ENCODE measurements at regions not wholly inside any gene's neighbourhood (a gene's known extent, or its start where the extent isn't known, plus 50 kb on each side); places are given as distances from the start of the nearest gene placed in this dataset.

DNA sequence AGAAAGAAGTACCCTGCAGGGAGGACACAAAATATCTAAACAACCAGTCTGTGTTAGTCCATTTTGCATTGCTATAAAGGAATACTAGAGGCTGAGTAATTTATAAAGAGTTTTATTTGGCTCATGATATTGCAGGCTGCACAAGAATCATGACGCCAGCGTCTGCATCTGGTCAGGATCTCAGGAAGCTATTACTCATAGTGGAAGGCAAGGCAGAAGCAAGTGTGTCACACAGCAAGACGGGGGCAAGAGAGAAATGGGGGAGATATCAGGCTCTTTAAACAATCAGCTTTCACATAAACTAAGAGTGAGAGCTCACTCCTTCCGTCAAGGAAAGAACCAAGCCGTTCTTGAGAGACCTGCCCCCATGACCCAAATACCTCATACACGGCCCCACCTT lies 614.8 kb downstream of the ZIC1 start:
- DNase-seq (ENCODE audit: low spot score) = no peak

DNA sequence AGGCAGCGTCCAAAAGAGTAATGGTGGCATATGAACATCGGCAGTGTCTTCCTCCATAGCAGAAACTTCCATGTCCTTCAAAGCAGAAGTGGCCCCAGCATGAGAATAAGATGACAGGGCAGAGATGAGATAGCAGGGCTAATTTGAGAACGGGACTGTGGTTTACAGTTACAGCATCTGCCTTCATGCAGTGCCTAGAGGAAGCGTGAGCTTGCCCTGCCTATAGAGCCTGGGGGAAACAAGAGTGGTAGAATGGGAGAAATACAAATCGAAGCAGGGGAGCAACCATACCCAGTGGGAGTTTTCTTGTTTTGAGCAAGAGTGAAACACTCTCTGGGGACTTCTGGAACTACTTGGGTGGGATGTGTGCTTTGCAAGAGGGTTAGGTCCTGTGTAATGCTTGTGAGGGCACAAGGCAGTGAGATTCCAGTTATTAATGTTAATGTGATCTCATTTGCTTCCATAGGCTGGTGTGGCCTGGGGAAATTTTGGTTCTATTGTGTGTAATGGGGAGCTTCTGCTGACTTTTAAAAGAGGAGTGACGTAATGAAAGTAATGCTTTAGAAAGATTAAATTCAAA lies 616.9 kb downstream of the ZIC1 start:
- DNase-seq (ENCODE audit: low spot score) = no peak

DNA sequence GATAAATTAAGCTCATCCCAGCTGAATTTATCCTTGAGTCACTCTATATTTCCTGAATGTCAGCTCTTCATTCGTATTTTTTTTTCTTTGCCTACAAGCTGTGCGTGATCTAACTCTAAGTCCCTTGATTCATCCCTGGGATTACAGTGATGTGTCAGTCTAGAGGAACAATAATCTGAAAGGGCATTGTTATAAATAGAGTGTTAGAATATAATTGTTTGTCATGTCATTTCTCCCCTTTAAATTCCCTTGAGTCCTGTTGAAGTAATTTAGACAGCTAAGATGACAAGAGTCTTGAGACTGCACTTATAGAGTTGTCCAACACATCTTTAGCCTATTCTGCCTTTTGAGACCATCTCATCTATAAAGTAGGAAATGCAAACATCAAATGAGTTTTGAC lies 621.8 kb downstream of the ZIC1 start:
- no peak for DNase-seq (ENCODE audit: low spot score)

DNA sequence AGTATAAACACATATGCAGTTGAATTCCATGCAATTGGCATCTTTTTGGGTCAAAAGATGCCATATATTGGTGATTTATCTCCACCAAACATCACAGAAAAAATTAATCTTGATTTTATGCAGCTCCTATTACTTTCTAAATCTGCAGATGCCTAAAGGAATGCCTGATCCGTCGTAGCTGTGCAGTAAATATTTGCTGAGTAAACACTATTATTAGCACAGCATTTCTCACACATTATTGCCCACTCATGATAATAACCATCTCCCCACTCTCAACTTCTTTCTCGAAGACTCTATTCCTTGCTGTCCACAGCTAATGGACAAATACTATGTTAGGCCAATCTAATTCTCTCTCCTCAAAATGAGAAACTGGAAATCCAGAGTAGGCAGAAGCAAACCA lies 625.2 kb downstream of the ZIC1 start:
- DNase-seq (ENCODE audit: low spot score) = no peak

DNA sequence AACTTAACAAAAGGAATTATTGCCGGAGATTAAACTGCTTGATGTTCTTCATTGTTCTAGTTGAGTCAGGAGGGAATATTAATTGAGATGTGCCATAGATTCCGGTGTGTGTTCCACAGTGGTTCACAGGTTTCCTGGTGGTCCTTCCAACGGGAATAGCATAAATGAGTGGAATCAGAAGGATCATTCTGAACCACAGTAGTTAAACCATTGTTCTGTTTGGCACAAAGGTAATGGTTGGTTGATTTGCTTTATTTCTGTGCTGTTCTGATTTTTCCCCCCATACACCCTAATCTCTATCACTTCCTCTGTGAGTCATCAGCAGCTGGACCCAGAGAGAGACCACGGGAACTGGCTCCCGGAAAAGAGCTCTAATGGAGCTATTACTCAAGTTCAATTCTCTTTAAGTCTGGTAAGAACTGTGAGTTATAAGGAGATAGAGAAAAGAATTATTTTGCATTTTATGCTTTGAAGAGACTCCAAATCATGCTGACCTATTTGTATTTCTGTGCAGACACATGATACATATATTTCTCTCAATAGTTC lies 627.2 kb downstream of the ZIC1 start:
- DNase-seq (ENCODE audit: low spot score) = no peak

DNA sequence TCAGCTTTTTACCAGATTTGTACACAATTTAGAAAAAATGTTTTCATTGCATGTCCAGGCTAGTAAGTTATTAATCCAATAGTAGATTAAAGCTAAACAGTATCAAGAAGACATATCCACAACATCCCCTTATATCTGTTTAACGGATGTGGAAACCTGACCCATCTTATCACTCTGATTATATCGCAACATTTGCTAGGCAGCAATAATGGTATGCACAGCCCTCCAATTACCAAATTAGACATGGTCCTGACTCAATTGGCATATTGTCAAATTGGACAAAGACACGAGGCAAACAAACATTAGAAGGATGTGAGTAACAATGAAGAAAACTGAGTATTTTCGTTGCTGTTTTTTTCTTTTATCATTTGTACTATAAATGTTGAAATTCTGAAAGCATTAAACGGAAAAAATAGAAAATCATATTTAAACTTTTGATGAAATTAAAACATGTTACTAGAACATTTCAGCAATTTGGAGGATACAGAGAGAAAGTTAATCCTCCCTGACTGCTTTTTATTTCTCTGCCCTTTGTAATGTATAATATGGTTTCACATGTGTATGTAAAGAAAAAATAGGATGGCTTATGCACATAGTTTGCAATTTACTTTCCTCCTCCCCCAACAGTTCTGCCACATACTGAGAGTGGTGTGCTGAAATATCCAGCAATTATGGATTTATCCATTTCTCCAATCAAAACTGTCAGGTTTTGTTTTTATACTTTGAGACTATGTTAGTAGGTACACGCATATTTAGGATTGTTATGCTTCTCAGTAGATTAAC lies 633.7 kb downstream of the ZIC1 start:
- DNase-seq (ENCODE audit: low spot score) = no peak

DNA sequence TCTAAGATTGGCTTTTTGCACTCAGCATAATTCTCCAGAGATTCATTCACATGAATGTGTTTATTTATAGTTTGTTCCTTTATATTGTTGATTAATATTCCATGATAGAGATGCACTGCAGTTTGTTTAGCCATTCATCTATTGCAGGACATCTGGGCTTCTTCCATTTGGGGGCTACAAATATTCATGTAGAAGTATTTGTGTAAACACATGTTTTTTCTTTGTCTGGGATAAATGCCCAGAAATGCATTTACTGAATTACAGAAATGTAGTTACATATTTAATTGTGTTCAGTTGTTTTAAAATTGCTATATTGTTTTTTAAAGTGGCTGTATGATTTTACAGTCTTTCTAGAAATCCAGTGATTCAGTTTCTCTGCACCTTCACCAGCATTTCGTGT lies 635.0 kb downstream of the ZIC1 start:
- DNase-seq (ENCODE audit: low spot score) = no peak

DNA sequence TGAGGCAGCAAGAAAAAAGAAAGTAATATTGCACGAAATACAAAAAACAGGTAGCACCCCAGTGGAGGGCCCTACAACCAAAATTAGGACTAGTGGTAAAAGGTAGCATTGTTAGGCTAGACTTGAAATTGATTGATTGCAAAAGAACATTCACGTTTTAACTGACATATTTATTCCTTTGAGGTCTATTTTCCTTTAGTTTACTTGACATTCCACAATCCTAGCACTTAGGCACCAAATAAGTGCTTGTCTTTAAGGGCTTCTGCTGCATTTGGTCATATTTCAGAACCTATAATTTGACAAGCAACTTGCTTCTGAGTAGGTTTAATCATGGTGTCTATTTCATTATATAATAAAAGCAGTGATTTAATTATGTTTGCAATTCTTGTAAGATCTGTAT lies 642.7 kb upstream of the AGTR1 start:
- DNase-seq (ENCODE audit: low spot score) = no peak

DNA sequence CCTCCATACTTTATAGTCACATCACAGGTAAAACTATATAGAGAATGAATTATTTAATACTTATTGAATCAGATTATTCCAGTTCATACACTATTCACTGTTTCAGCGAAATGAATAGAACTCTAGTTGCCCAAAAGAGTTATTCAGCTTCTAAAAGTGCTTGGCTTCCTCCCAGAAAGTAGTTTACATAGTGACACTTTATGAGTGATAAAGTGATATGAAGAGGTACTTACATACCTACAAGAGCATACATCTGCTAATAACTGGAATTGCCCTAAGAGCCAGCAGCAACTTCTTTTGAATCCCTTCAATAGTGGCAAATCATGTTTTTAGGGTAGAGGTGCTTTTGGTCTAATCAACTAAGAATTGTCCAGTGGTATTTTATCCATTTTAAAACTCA lies 635.1 kb upstream of the AGTR1 start:
- DNase-seq (ENCODE audit: low spot score) = no peak

DNA sequence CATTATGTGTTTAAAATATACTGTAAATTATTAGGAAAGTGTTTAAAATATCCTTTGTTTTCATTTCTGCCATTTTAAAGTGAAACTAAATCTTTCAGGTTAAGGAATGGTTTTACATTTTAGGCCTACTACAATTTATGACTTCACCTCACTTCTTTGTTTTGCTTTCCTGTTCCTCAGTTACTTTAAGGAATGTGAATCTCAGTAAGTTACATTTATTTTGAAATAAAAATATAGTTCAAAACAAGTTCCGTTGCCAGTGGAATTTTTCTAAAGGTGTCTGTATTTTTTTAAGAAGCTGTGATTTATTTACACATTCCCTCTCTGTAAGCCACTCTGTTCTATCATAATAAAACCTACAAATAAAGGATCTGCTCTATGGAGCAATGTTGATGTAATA lies 630.9 kb upstream of the AGTR1 start:
- no peak for DNase-seq (ENCODE audit: low spot score)

DNA sequence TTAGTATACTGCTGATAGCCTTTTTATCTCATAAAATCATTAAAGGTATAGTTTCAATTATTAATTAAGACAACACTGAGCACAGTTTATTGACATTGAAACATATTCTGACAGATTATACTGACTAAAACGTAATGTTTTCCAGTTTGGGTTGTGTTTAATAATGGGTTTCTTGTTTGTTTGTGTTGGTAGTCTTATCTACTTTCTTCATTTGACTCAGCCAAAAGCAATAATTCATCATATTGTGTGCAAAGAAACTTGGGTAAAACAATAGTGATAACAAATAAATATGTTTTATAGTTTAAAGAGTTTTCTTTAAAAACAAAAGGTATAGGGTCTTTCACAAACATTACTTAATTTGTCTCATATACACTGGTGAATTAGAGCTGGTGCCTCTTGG lies 629.2 kb upstream of the AGTR1 start:
- DNase-seq (ENCODE audit: low spot score) = no peak

DNA sequence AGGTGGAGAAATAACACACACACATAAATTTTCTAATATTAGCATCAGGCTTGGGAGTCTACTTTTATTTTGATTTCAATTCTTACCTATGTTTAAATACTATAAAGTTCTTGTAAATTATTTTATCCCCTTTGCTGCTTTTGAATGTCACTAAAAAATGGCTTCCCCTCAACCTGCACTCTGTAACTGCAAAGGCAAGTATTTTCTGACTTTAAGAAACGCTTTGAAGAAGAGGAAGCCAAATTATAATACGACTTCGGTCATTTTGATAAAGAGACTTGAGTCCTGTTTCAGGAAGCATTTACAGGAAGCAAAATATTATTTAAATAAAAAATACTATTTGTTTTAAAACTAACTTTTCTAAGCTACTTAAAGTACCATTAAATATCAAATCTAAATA lies 627.7 kb upstream of the AGTR1 start:
- no peak for DNase-seq (ENCODE audit: low spot score)

DNA sequence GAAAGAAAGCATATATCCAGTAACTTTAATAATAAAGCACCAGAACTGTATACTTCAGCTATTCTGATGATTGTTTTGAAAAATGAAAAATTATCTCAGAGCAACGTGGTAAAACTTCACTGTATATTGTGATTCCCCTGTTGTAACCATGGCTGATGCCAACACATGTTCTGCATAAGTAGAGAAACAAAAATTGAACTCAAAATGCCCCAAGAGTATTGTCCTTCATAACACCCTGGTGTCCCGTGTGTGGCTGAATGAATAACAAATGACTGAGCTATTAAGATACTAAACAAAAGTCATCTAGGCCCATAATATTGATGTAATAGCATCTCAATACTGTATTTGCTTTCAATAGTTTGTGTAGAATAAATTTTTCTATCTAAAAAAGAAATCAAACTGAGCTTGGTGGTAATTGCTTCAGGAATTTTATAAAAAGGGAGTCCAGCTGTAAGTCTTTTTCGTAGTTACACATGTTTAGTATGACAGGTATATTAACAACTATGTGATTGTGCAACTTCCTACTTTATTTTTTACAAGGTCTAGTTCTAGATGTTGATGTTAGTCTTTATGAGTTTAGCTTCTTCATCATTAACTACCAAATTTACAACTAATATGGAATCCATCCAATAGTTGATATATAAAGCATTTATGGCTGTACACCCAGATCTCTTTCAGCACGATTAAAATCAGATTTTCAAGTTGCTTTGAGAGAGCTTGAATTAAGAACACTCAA lies 623.8 kb upstream of the AGTR1 start:
- no peak for DNase-seq (ENCODE audit: low spot score)

DNA sequence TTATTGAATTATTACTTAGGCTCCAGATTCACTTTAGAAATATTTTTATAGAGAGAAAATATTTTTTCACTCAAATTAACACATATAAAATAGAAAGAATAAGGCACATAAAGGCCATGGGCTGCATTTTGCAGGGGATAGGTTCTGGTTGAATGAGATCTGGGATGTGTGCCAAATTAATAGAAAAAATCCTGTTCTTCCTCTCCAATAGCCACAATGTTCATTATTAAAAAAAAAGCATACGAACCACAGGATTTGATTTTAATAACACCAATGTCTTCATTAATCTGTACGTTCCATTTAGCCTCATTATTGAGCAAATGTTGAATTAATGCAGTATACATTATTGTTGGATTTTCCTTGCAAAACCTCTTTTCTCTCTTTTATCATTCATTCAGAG lies 622.8 kb upstream of the AGTR1 start:
- no peak for DNase-seq (ENCODE audit: low spot score)

DNA sequence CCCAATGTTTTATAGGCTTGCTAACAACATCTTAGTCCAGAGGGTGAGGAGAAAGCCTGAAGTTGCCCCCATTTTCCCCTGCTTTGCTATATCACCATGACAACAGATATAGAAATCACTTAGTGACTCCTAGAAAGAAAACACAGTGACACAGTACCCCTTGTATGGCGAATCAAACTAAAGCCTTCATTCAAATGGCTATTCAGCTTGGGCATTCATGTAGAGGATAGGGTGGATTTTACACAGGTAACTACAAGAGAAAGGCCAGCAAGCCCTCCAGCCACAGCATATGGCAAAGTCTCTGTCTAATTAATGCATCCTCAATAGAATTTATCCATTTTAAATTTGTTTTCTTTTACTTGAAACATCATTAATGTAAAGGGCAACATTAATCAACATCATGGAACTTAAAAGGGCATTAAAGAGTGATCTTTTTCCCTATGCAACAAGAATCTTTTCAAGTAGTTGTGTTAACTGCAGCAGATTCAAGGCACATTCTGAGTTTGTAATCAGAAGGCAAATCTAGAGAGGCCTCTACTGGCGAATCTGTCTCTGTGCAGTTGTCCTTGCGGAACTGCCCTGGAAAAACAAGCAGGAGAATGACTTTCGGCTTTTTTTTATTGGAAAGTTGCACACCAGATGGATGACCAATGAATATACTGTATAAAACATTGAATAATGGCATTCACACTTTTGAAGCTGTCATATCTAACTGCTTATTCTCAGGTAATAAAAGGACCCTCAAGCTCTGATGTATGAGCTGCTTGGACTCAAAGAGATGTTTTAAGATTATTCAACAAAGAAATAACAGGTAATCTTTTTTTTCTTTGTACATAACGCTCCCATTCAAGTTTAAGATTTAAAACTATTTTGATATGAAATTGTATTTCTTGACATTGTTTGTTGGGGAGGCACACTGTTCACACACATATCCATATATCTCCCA lies 621.7 kb upstream of the AGTR1 start:
- peak; percentile 29 for DNase-seq (ENCODE audit: low spot score)

DNA sequence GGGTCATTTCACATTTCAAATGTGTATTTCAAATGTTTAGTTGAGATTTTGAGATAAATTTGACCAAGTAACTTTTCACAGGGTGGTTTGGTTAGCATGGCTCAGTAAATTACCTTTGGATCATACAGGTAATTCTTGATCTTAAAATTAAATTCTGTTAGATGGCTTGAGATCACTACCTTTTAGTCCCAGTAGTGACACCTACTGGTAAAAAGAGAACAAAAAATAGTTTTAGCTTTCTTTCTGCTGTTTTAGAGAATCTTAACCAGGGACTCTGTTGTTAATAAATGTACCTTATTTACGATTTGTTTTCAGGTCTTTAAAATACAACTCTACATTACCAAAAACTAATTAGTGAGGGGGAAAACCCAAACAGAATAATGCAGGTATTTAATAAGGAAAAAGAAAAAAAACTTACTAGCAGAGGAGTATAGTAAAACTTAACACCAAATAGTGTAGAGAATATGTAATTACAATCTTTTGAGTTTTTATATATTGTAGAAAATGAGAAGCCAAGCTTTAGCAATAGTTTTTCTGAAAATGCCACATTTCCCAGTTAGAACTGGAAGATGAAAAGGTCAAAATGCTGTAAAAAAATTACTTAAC lies 620.3 kb upstream of the AGTR1 start:
- DNase-seq (ENCODE audit: low spot score) = no peak

DNA sequence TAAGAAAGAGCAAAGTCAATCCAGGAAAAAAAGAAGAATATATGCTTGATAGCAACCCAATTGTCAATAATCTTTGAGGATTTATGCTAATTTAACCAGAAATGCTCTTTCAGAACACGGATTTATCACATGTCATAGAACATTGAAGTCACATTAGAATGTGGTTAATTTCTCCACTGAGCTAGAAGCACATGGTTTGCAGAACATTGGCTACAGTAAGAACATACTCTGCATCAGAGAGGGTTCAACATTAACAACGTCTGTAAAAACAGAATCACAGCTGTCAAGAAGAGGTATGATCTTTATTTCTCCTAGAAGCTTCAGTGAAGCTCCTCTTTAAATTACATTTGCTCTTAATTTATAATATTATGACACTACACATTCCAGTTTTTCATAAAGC lies 619.7 kb upstream of the AGTR1 start:
- no peak for DNase-seq (ENCODE audit: low spot score)

DNA sequence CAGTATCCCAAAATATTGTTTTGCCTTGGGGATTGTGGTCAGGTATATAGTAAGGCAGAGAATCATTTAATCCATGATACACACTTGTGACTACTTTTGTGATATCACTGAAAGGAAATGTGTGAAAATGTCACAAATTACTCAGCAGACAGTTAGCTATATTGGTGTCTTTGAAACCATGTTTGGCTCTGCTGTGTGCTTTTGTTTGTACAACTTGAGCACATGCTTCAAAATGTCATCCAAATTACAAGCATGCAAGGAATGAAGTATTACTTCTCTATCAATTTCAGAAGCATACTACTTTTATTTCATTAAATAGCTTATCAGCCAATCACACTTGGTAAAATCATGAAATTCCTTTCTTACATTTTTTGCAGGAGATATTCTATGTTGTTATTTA lies 619.0 kb upstream of the AGTR1 start:
- DNase-seq (ENCODE audit: low spot score) = no peak

DNA sequence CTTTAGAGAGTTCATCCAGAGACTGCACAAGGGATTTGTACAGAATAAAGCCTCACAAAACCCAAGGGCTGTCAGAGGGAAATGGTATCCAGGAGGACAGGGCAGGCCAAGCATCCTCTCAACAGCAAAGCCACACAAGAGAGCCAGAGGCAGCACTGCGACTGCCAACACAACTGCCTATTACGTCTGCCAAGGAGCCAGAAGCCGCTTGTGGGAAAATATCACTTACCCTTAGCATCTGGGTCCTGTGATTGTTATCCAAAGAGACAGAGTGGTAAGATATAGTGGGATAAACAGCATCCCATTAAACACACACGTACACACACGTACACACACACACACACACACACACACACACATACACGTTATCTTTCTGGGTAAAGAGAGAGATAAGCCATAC lies 618.3 kb upstream of the AGTR1 start:
- no peak for DNase-seq (ENCODE audit: low spot score)

DNA sequence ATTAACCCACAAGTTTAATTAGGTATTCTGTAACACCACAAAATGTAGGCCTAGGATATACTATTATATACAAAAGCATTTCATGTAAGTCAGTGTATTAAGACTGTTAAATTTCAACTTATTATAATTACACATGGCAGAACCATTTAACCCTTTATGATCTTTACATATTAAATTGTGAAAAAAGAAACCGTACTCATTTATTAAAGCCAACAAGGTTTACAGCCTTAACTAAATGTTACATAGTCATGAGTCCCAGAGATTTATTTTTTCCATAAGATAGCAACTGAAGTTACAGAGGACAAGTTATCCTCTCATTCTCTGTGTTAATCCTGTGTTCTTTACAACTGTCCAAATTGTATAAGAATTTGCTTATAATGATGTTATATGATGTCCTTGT lies 615.8 kb upstream of the AGTR1 start:
- no peak for DNase-seq (ENCODE audit: low spot score)

DNA sequence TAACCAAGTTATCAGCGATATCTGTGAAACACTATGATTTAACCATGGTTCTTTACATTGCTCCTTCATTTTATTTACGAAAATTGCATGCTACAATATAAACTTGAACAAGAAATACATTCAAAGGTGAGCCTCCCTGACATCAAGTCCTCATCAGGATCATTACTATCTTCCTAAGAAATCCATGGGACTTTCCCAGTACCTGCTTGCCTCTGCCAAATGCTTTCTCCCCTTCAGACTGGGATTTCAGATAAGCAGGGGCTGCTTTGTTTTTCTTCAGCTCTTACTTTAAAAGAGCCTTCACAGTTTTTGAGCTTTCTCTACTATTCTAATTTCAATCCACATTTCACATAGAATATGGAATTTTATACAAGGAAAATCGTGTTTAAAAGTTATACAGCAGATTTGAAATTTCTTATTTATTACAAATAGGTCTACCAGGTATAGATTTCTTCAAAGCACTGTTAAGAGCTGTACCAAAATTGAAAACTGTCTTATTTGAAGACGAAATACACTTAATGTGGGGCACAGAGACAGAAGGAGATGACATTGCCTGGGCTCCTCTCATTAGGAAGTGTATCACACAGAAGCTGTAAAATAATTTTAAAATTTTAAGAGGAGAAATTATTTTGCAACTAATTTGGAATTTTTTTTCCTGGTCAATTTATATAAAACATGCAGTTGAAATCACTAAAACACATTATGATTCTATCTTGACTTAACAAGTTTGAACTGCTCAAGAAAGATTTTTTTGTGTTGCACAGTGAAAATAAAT lies 615.0 kb upstream of the AGTR1 start:
- no peak for DNase-seq (ENCODE audit: low spot score)
